Endothelial cell of umbilical vein (primary cell): ENCODE measurements at regions not wholly inside any gene's neighbourhood (a gene's known extent, or its start where the extent isn't known, plus 50 kb on each side); places are given as distances from the start of the nearest gene placed in this dataset.

Experiments used
- BruUV-seq: library from RNA; stranded (reverse); fragments of 400-500 nt; replicated peaks from 2 replicates; lab custom pipeline; 2021; lab: Mats Ljungman, UMichigan
- CTCF ChIA-PET: fragments of 300-600, 350-600 bp; sonication (Branson Sonifier 250); formaldehyde crosslinking; loops from one replicate; lab custom pipeline; 2021; ENCODE audit warnings: antibody characterized with exemption, inconsistent platforms; lab: Charles Lee
- POLR2A ChIA-PET: fragments of 300-600, 350-600 bp; sonication (Branson Sonifier 250); formaldehyde crosslinking; loops from one replicate; lab custom pipeline; 2021; ENCODE audit warnings: antibody characterized with exemption, inconsistent platforms; lab: Charles Lee
- DNase-seq: peaks from one replicate; pipeline ENCODE4 v3.0.0-alpha.2; 2011; ENCODE audit warnings: low read depth, low spot score
- FAIRE-seq: peaks from 2 replicates; lab custom pipeline; 2011; peaks lifted over from hg19 to GRCh38; lab: Jason Lieb, UNC
- H2AFZ ChIP-seq: 2 replicates; pipeline ENCODE4 v1.6.0; 2012; ENCODE audit warnings: low read depth, low read length, control low read depth, inconsistent platforms
- H3K27ac ChIP-seq: 2 replicates; pipeline ENCODE4 v1.5.1; 2011; ENCODE audit warnings: low read depth, mild to moderate bottlenecking, control low read depth, low read length, moderate library complexity; ENCODE audit not compliant: insufficient read depth
- H3K27me3 ChIP-seq, 2 experiments: 2 replicates each; pipeline versions ENCODE4 v1.6.0 to v1.6.1; 2011; ENCODE audit warnings: low read length in 2 of 2, mixed read lengths in 1 of 2; ENCODE audit not compliant: control insufficient read depth in 2 of 2, insufficient read depth in 2 of 2
- H3K36me3 ChIP-seq, 2 experiments: 2 replicates in 1 of 2; 3 replicates in 1 of 2; pipeline ENCODE4 v1.5.1; 2011; ENCODE audit warnings: low read length in 2 of 2, mild to moderate bottlenecking in 1 of 2, moderate library complexity in 1 of 2; ENCODE audit not compliant: control insufficient read depth in 2 of 2, insufficient read depth in 2 of 2; ENCODE audit errors: extremely low read depth in 1 of 2
- H3K4me1 ChIP-seq: 3 replicates; pipeline ENCODE4 v1.5.1; 2011; ENCODE audit warnings: mild to moderate bottlenecking, low read length; ENCODE audit not compliant: control insufficient read depth, insufficient read depth; ENCODE audit errors: extremely low read depth
- H3K4me2 ChIP-seq: 2 replicates; pipeline ENCODE4 v1.6.1; 2011; ENCODE audit warnings: low read length, control low read depth, mixed read lengths; ENCODE audit not compliant: insufficient read depth
- H3K4me3 ChIP-seq, 3 experiments: fragments of 200-600 bp in 1 of 3; sonication (generic), shearing (Covaris generic) in 1 of 3; replicated peaks in 1 of 3; 2 replicates each; pipeline ENCODE4 v1.5.1; 2011 to 2016; ENCODE audit warnings: control low read depth in 3 of 3, low read length in 3 of 3, mild to moderate bottlenecking in 2 of 3, inconsistent platforms in 1 of 3, low read depth in 1 of 3, moderate library complexity in 1 of 3; ENCODE audit not compliant: insufficient read depth in 1 of 3
- H3K79me2 ChIP-seq: 2 replicates; pipeline ENCODE4 v1.6.0; 2012; ENCODE audit warnings: low read length, inconsistent platforms; ENCODE audit not compliant: control insufficient read depth, insufficient read depth
- H3K9ac ChIP-seq: replicated peaks from 2 replicates; pipeline ENCODE3; 2011; ENCODE audit warnings: low read length, control low read depth; ENCODE audit not compliant: insufficient read depth; ENCODE audit errors: extremely low read depth
- H3K9me1 ChIP-seq: replicated peaks from 3 replicates; pipeline ENCODE4 v1.6.0; 2011; ENCODE audit warnings: mild to moderate bottlenecking, low read length; ENCODE audit not compliant: control insufficient read depth, insufficient read depth; ENCODE audit errors: extremely low read depth
- H3K9me3 ChIP-seq: replicated peaks from 2 replicates; pipeline ENCODE4 v1.5.1; 2012; ENCODE audit warnings: low read length, inconsistent platforms; ENCODE audit not compliant: control insufficient read depth, insufficient read depth
- H4K20me1 ChIP-seq: replicated peaks from 2 replicates; pipeline ENCODE3; 2011; ENCODE audit warnings: mild to moderate bottlenecking, low read length; ENCODE audit not compliant: control insufficient read depth, insufficient read depth; ENCODE audit errors: extremely low read depth
- EZH2 ChIP-seq: IDR thresholded peaks from 2 replicates; pipeline ENCODE4 v1.6.1; 2012; ENCODE audit warnings: borderline replicate concordance, low read depth, mild to moderate bottlenecking, moderate library complexity, low read length, inconsistent platforms; ENCODE audit not compliant: severe bottlenecking
- FOS ChIP-seq: IDR thresholded peaks from 2 replicates; pipeline ENCODE4 v1.6.1; 2011; ENCODE audit warnings: mild to moderate bottlenecking, low read length, moderate library complexity, borderline replicate concordance; ENCODE audit not compliant: insufficient read depth
- GATA2 ChIP-seq: IDR thresholded peaks from 2 replicates; pipeline ENCODE4 v1.7.0; 2011; ENCODE audit warnings: low read depth, mild to moderate bottlenecking, moderate library complexity, mixed read lengths, low read length; ENCODE audit not compliant: insufficient read length, insufficient read depth
- JUN ChIP-seq: IDR thresholded peaks from 2 replicates; pipeline ENCODE4 v1.6.1; 2011; ENCODE audit warnings: borderline replicate concordance, low read depth; ENCODE audit not compliant: insufficient read length, insufficient read depth
- MYC ChIP-seq: IDR thresholded peaks from one replicate; pipeline ENCODE4 v1.6.1; 2011; ENCODE audit warnings: mild to moderate bottlenecking, low read depth, low read length
- POLR2A ChIP-seq: IDR thresholded peaks from 2 replicates; pipeline ENCODE4 v1.6.1; 2012; ENCODE audit warnings: low read depth, mild to moderate bottlenecking, control low read depth, low read length
- POLR2AphosphoS5 ChIP-seq: IDR thresholded peaks from 2 replicates; pipeline ENCODE4 v1.6.1; 2012; ENCODE audit warnings: low read depth, mild to moderate bottlenecking, control low read depth, low read length, moderate library complexity; ENCODE audit not compliant: insufficient read depth
- dilution Hi-C: fragments of 300-500 bp; cut with MboI; formaldehyde crosslinking; loops from one replicate; pipeline ENCODE4 v1.15.0; 2019; ENCODE audit warnings: low sequenced_read_pairs; ENCODE audit not compliant: extremely low pct_ligation_motif_present
- intact Hi-C: fragments of 100-400 bp; cut with micrococcal nuclease; formaldehyde crosslinking; loops from one replicate; pipeline ENCODE4 v1.10.0; 2022
- TF ChIP-seq, protein P1 (sequence below), 2 donors: IDR thresholded peaks; 1 replicate in 1 of 2; 2 replicates in 1 of 2; pipeline ENCODE4 v1.5.1; 2011; ENCODE audit warnings: low read length in 2 of 2, mild to moderate bottlenecking in 2 of 2, moderate library complexity in 2 of 2, control low read depth in 1 of 2, inconsistent platforms in 1 of 2, low read depth in 1 of 2; ENCODE audit not compliant: insufficient read depth in 1 of 2; ENCODE audit errors: extremely low read depth in 1 of 2
- TF ChIP-seq, protein P2 (sequence below): IDR thresholded peaks from 2 replicates; pipeline ENCODE4 v1.6.1; 2011; ENCODE audit not compliant: insufficient read depth, insufficient read length

DNA sequence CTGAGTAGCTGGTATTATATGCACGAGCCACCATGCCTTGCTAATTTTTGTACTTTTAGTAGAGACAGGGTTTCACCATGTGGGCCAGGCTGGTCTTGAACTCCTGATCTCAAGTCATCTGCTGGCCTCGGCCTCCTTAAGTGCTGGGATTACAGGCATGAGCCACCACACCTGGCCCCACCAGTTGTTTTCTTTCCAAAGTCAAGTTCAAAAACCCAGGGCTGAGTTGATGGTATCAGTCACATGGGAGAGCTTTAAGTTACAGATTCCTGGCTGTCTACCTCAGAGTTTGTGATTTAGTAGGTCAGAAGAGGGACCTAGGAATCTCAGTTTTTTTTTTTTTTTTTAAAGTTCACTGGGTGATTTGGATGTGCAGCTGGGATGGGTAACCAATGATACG lies 107.7 kb downstream of the SCP2D1 start:
- H3K27ac ChIP-seq = no peak overlapping the region

More for the DNA sequence above, 107.7 kb downstream of the SCP2D1 start:
- no peak overlapping the region for H3K4me2 ChIP-seq
- H3K27me3 ChIP-seq = no peaks in the 10 kb centered on the region
- CTCF ChIA-PET = no interaction called here
- no peaks in the 10 kb centered on the region for H4K20me1 ChIP-seq
- H2AFZ ChIP-seq = no peak overlapping the region
- FAIRE-seq (no peak), DNase-seq (no peak)
- TF ChIP-seq, protein P1, sequence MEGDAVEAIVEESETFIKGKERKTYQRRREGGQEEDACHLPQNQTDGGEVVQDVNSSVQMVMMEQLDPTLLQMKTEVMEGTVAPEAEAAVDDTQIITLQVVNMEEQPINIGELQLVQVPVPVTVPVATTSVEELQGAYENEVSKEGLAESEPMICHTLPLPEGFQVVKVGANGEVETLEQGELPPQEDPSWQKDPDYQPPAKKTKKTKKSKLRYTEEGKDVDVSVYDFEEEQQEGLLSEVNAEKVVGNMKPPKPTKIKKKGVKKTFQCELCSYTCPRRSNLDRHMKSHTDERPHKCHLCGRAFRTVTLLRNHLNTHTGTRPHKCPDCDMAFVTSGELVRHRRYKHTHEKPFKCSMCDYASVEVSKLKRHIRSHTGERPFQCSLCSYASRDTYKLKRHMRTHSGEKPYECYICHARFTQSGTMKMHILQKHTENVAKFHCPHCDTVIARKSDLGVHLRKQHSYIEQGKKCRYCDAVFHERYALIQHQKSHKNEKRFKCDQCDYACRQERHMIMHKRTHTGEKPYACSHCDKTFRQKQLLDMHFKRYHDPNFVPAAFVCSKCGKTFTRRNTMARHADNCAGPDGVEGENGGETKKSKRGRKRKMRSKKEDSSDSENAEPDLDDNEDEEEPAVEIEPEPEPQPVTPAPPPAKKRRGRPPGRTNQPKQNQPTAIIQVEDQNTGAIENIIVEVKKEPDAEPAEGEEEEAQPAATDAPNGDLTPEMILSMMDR (IDR thresholded peaks at IDR 0.05; ENCODE audit: extremely low read depth in 1 of 2, insufficient read depth in 1 of 2, low read depth in 1 of 2, low read length in 2 of 2) = no peak
- TF ChIP-seq GATA2 (no peak), FOS (no peak), EZH2 (no peak), MYC (no peak), JUN (no peak), POLR2A (no peak), POLR2AphosphoS5 (no peak)
- TF ChIP-seq, protein P2, sequence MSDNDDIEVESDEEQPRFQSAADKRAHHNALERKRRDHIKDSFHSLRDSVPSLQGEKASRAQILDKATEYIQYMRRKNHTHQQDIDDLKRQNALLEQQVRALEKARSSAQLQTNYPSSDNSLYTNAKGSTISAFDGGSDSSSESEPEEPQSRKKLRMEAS = no peak
- dilution Hi-C loops (no loop called here), intact Hi-C loops (no loop called here)
- H3K9me3 ChIP-seq = peaks cover 2% of the 10 kb centered on the region
- H3K9ac ChIP-seq = no peak overlapping the region
- POLR2A ChIA-PET = no interaction called here
- no peaks in the 10 kb centered on the region for H3K79me2 ChIP-seq
- no TSS peak for BruUV-seq
- no peaks in the 10 kb centered on the region for H3K36me3 ChIP-seq
- no peaks in the 10 kb centered on the region for H3K9me1 ChIP-seq
- no peaks in the 10 kb centered on the region for H3K4me1 ChIP-seq
- no peak overlapping the region for H3K4me3 ChIP-seq
